ENCODE measurements at regions not wholly inside any gene's neighbourhood (a gene's known extent, or its start where the extent isn't known, plus 50 kb on each side); places are given as distances from the start of the nearest gene placed in this dataset.

DNA sequence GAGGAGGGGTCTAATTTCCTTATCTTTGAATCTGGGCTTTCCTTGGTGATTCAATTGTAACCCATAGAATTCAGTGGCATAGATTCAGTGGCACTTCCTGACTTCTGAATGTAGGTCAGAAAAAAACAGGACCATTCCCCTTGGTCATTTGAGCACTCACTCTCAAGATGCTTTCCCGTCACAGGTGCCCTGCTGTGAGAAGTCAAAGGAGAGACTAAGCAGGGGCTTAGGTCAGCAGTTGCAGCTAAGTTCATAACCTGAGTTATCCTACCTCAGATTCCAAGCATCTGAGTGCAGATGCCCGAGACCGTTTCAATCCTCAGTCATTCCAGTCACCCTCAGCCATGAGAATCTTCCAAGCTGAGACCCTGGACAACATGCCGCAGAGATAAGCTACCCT lies 506.6 kb downstream of the FRK start:
- H3K36me3 Mint-ChIP-seq (ENCODE audit: low read depth, unreplicated experiment): no peaks in the 10 kb centered on the region
- no peak for DNase-seq (ENCODE audit: low spot score)
- no peak overlapping the region for H3K4me3 Mint-ChIP-seq (ENCODE audit: unreplicated experiment)
- no peaks in the 10 kb centered on the region for H3K27me3 Mint-ChIP-seq (ENCODE audit: unreplicated experiment)
- peaks cover 3% of the 10 kb centered on the region for H3K4me1 Mint-ChIP-seq (ENCODE audit: unreplicated experiment)
- no peaks in the 10 kb centered on the region for H3K9me3 Mint-ChIP-seq (ENCODE audit: unreplicated experiment)
- H3K27ac Mint-ChIP-seq (ENCODE audit: unreplicated experiment): no peak overlapping the region
- TF ChIP-seq, protein P1, sequence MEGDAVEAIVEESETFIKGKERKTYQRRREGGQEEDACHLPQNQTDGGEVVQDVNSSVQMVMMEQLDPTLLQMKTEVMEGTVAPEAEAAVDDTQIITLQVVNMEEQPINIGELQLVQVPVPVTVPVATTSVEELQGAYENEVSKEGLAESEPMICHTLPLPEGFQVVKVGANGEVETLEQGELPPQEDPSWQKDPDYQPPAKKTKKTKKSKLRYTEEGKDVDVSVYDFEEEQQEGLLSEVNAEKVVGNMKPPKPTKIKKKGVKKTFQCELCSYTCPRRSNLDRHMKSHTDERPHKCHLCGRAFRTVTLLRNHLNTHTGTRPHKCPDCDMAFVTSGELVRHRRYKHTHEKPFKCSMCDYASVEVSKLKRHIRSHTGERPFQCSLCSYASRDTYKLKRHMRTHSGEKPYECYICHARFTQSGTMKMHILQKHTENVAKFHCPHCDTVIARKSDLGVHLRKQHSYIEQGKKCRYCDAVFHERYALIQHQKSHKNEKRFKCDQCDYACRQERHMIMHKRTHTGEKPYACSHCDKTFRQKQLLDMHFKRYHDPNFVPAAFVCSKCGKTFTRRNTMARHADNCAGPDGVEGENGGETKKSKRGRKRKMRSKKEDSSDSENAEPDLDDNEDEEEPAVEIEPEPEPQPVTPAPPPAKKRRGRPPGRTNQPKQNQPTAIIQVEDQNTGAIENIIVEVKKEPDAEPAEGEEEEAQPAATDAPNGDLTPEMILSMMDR (IDR thresholded peaks at IDR 0.05; ENCODE audit: unreplicated experiment): no peak

DNA sequence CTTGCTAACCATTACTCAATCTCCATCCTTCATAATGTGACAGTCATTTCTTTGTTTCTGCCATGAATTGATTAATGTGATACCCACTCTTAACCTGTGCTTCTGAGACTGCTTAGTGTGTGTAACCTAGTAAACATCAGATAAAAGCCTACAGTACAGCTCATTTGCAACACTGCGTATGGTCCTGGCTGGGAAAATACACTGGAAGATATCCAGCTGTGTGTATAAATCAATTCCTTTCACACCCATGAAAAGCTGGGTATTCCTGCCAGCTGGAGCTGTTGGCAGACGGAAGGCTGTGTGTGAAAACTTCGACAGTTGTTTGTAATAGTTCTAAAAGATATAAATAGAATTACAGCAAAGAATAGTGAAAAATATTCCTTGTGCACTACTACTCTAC lies 509.2 kb downstream of the FRK start:
- Mint-ChIP-seq H3K4me1 (ENCODE audit: unreplicated experiment) (peaks cover 7% of the 10 kb centered on the region), H3K4me3 (ENCODE audit: unreplicated experiment) (no peak overlapping the region), H3K27ac (ENCODE audit: unreplicated experiment) (no peak overlapping the region), H3K9me3 (ENCODE audit: unreplicated experiment) (no peaks in the 10 kb centered on the region), H3K27me3 (ENCODE audit: unreplicated experiment) (no peaks in the 10 kb centered on the region), H3K36me3 (ENCODE audit: low read depth, unreplicated experiment) (no peaks in the 10 kb centered on the region)
- TF ChIP-seq, protein P1 (IDR thresholded peaks at IDR 0.05; ENCODE audit: unreplicated experiment): no peak
- DNase-seq (ENCODE audit: low spot score): no peak

DNA sequence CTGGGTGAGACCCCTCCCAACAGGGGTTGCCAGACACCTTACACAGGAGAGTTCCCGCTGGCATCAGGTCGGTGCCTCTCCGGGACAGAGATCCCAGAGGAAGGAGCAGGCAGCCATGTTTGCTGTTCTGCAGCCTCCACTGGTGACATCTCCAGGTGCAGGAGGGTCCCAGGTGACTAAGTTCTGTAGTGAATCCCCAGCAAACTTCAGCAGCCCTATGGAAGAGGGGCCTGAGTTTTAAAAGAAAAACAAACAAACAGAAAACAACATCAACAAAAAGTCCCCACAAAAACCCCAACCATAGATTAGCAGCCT lies 515.1 kb downstream of the FRK start:
- H3K27me3 Mint-ChIP-seq (ENCODE audit: unreplicated experiment): peaks cover 1% of the 10 kb centered on the region
- TF ChIP-seq, protein P1 (IDR thresholded peaks at IDR 0.05; ENCODE audit: unreplicated experiment): no peak
- no peaks in the 10 kb centered on the region for H3K9me3 Mint-ChIP-seq (ENCODE audit: unreplicated experiment)
- no peak for DNase-seq (ENCODE audit: low spot score)
- H3K27ac Mint-ChIP-seq (ENCODE audit: unreplicated experiment): no peak overlapping the region
- peaks cover 7% of the 10 kb centered on the region for H3K4me1 Mint-ChIP-seq (ENCODE audit: unreplicated experiment)
- H3K36me3 Mint-ChIP-seq (ENCODE audit: low read depth, unreplicated experiment): no peaks in the 10 kb centered on the region
- H3K4me3 Mint-ChIP-seq (ENCODE audit: unreplicated experiment): no peak overlapping the region

DNA sequence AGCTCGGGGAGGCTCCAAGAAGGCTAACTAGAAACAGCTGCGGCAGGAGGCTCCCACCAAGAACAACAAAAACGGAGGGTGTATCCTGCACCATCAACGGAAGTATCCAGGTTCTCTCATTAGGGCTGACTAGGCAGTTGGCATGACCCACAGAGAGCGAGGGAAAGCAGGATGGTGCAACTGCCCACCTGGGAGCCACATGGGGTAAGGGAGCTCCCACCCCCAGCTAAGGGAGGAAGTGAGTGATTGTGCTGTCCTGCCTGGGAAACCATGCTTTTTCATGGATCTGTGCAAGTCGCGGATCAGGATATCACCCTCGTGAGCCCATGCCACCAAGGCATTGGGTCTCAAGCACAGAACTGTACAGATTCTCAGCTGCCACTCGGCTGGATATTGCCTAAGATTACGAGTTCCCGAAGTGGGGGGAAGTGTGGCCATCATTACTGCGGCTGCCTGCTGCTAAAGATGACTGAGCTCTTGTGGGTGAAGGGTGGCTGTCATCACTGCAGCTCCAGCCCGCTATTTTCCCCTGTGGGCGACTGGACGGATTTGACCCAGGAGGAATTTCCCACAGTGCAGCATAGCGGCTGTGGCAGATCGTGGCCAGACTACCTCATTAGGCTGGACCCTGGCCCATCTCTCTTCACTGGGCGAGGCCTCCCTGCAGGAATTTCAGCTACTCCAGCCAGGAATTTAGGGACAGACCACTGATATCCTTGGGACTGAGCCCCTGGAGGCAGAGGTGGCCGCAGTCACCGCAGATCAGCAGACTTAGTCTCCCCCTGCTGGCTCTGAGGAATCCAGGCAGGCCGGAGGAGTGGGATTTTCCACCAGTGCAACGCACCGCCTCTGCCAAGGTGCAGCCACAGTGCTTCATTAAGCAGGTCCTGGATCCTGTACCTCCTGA lies 515.7 kb downstream of the FRK start:
- Mint-ChIP-seq H3K27me3 (ENCODE audit: unreplicated experiment) (peaks cover 1% of the 10 kb centered on the region), H3K4me1 (ENCODE audit: unreplicated experiment) (peaks cover 7% of the 10 kb centered on the region), H3K4me3 (ENCODE audit: unreplicated experiment) (no peak overlapping the region), H3K36me3 (ENCODE audit: low read depth, unreplicated experiment) (no peaks in the 10 kb centered on the region), H3K9me3 (ENCODE audit: unreplicated experiment) (no peaks in the 10 kb centered on the region), H3K27ac (ENCODE audit: unreplicated experiment) (no peak overlapping the region)
- TF ChIP-seq, protein P1 (IDR thresholded peaks at IDR 0.05; ENCODE audit: unreplicated experiment): peak; percentile 58
- peak; percentile 65 for DNase-seq (ENCODE audit: low spot score)

DNA sequence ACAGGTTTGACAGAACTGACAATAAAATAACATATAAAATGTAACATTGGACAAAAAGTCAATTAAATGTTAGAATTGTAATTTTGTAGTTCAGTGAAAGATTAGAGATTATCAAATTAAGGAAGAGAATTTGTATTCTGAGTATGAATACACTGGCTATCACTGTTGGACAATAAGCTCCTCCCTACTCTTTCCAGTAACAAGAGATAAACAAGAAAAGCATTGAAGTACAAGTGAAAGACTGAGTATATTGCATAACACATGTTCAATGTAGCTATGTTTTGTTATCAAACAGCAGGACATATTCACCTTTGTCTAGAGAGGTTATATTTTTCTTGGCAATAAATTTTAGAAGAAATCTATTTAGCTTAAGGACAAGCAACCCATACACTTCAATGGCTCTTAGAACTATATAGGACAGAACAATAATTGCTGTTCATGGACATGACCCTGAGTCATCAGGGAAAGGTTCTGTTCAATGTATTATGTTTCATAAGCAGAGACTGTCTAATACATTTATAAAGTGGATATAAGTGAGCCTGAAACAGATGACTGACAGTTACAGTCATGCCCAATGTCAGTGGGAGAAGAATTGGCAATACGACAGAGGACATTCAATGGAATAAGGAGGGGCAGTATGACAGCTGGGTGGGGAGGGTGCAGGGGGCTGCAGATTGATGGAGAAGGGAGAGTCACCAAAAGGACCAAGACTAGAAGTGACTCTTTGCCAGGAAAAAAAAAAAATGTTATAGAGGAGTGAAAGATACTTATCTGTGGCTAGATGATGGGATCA lies 520.4 kb downstream of the FRK start:
- no peak overlapping the region for H3K27ac Mint-ChIP-seq (ENCODE audit: unreplicated experiment)
- no peaks in the 10 kb centered on the region for H3K9me3 Mint-ChIP-seq (ENCODE audit: unreplicated experiment)
- H3K36me3 Mint-ChIP-seq (ENCODE audit: low read depth, unreplicated experiment): no peaks in the 10 kb centered on the region
- H3K4me1 Mint-ChIP-seq (ENCODE audit: unreplicated experiment): no peaks in the 10 kb centered on the region
- H3K4me3 Mint-ChIP-seq (ENCODE audit: unreplicated experiment): no peak overlapping the region
- DNase-seq (ENCODE audit: low spot score): no peak
- TF ChIP-seq, protein P1 (IDR thresholded peaks at IDR 0.05; ENCODE audit: unreplicated experiment): no peak
- H3K27me3 Mint-ChIP-seq (ENCODE audit: unreplicated experiment): no peaks in the 10 kb centered on the region

All from endothelial cell (in vitro differentiated cells).